KBM-7 (cell line): ENCODE measurements at regions not wholly inside any gene's neighbourhood (a gene's known extent, or its start where the extent isn't known, plus 50 kb on each side); places are given as distances from the start of the nearest gene placed in this dataset.

ENCODE experiments used
- DNase-seq: peaks from one replicate; pipeline ENCODE4 v3.0.0-alpha.2; 2015
- in situ Hi-C: fragments of 300-500 bp; cut with MboI; formaldehyde crosslinking; loops from 2 replicates; pipeline ENCODE4 v1.14.3; 2020; ENCODE audit warnings: low sequenced_read_pairs, low pct_unique_long_range_greater_than_20kb, mixed read lengths

- DNase-seq: no peak
- in situ Hi-C loops: no loop called here
Observed at GRCh38 chr14:89641495-89642175, 224.6 kb upstream of the FOXN3 start.

- in situ Hi-C loops: no loop called here
- no peak for DNase-seq
Observed at GRCh38 chr14:89640141-89640540, 223.1 kb upstream of the FOXN3 start.

- no peak for DNase-seq
- in situ Hi-C loops: no loop called here
Observed at GRCh38 chr14:89639687-89640086, 222.7 kb upstream of the FOXN3 start.

- no peak for DNase-seq
- in situ Hi-C loops: no loop called here
Observed at GRCh38 chr14:89638891-89639290, 221.9 kb upstream of the FOXN3 start.

- in situ Hi-C loops: no loop called here
- no peak for DNase-seq
Observed at GRCh38 chr14:89637581-89637980, 220.5 kb upstream of the FOXN3 start.

GRCh38 chr14:89635615-89636014 lies 218.6 kb upstream of the FOXN3 start:
- in situ Hi-C loops: no loop called here
- DNase-seq: no peak

- DNase-seq: no peak
- in situ Hi-C loops: no loop called here
Observed at GRCh38 chr14:89634037-89634436, 217.0 kb upstream of the FOXN3 start.

GRCh38 chr14:89630101-89630829 lies 213.2 kb upstream of the FOXN3 start:
- in situ Hi-C loops: no loop called here
- no peak for DNase-seq

GRCh38 chr14:89629383-89629782 lies 212.3 kb upstream of the FOXN3 start:
- in situ Hi-C loops: no loop called here
- DNase-seq: no peak

GRCh38 chr14:89628521-89628920 lies 211.5 kb upstream of the FOXN3 start:
- no peak for DNase-seq

GRCh38 chr14:89626233-89626806 lies 209.3 kb upstream of the FOXN3 start:
- DNase-seq: peak; percentile 96
- in situ Hi-C loops: no loop called here

More at GRCh38 chr14:89628521-89628920, 211.5 kb upstream of the FOXN3 start:
- in situ Hi-C loops: no loop called here

- in situ Hi-C loops: no loop called here
- DNase-seq: no peak
Observed at GRCh38 chr14:89625731-89626232, 208.7 kb upstream of the FOXN3 start.

- DNase-seq: no peak
- in situ Hi-C loops: no loop called here
Observed at GRCh38 chr14:89625244-89625713, 208.2 kb upstream of the FOXN3 start.

GRCh38 chr14:89624500-89625156 lies 207.6 kb upstream of the FOXN3 start:
- no peak for DNase-seq
- in situ Hi-C loops: no loop called here

GRCh38 chr14:89621791-89622638 lies 205.0 kb upstream of the FOXN3 start:
- in situ Hi-C loops: no loop called here
- no peak for DNase-seq

GRCh38 chr14:89621009-89621421 lies 204.0 kb upstream of the FOXN3 start:
- no peak for DNase-seq
- in situ Hi-C loops: no loop called here

GRCh38 chr14:89620436-89620835 lies 203.4 kb upstream of the FOXN3 start:
- no peak for DNase-seq

GRCh38 chr14:89619596-89619995 lies 202.6 kb upstream of the FOXN3 start:
- in situ Hi-C loops: no loop called here
- DNase-seq: no peak

More at GRCh38 chr14:89620436-89620835, 203.4 kb upstream of the FOXN3 start:
- in situ Hi-C loops: no loop called here
